COLO829 (cell line): ENCODE measurements at regions not wholly inside any gene's neighbourhood (a gene's known extent, or its start where the extent isn't known, plus 50 kb on each side); places are given as distances from the start of the nearest gene placed in this dataset.

ENCODE experiments used
- DNase-seq: peaks from one replicate; pipeline ENCODE4 v3.0.0; 2012; ENCODE audit warnings: low spot score

- no peak for DNase-seq
Measured at GRCh38 chr11:95692526-95693260, 96.9 kb downstream of the FAM76B start.

- no peak for DNase-seq
Measured at GRCh38 chr11:95690100-95690499, 99.5 kb downstream of the FAM76B start.

- DNase-seq = no peak
Measured at GRCh38 chr11:95688501-95689222, 100.9 kb downstream of the FAM76B start.

- DNase-seq = no peak
Measured at GRCh38 chr11:95688015-95688414, 101.6 kb downstream of the FAM76B start.

- no peak for DNase-seq
Measured at GRCh38 chr11:95686265-95686664, 103.3 kb downstream of the FAM76B start.

GRCh38 chr11:95684701-95685100 lies 104.9 kb downstream of the FAM76B start:
- DNase-seq = no peak

GRCh38 chr11:95684170-95684569 lies 105.4 kb downstream of the FAM76B start:
- no peak for DNase-seq

GRCh38 chr11:95682552-95682951 lies 107.0 kb downstream of the FAM76B start:
- DNase-seq = no peak

- peak; percentile 25 for DNase-seq
Measured at GRCh38 chr11:95680169-95680929, 109.2 kb downstream of the FAM76B start.

GRCh38 chr11:95678988-95679387 lies 110.6 kb downstream of the FAM76B start:
- no peak for DNase-seq

GRCh38 chr11:95676308-95676707 lies 113.3 kb downstream of the FAM76B start:
- DNase-seq = no peak

GRCh38 chr11:95675585-95675984 lies 114.0 kb downstream of the FAM76B start:
- DNase-seq = no peak

- no peak for DNase-seq
Measured at GRCh38 chr11:95674657-95675358, 114.8 kb downstream of the FAM76B start.

GRCh38 chr11:95671768-95672167 lies 117.8 kb downstream of the FAM76B start:
- no peak for DNase-seq

- no peak for DNase-seq
Measured at GRCh38 chr11:95668131-95668530, 121.5 kb downstream of the FAM76B start.

- DNase-seq = no peak
Measured at GRCh38 chr11:95661162-95661561, 128.4 kb downstream of the FAM76B start.

- DNase-seq = no peak
Measured at GRCh38 chr11:95660038-95660437, 129.5 kb downstream of the FAM76B start.

GRCh38 chr11:95659088-95659487 lies 130.5 kb downstream of the FAM76B start:
- DNase-seq = no peak

- no peak for DNase-seq
Measured at GRCh38 chr11:95655536-95655935, 134.0 kb downstream of the FAM76B start.

- no peak for DNase-seq
Measured at GRCh38 chr11:95653680-95654079, 135.9 kb downstream of the FAM76B start.

- DNase-seq = no peak
Measured at GRCh38 chr11:95653099-95653498, 136.5 kb downstream of the FAM76B start.

GRCh38 chr11:95652002-95652472 lies 137.5 kb downstream of the FAM76B start:
- DNase-seq = no peak
